SH-SY5Y (cell line): ENCODE measurements at regions not wholly inside any gene's neighbourhood (a gene's known extent, or its start where the extent isn't known, plus 50 kb on each side); places are given as distances from the start of the nearest gene placed in this dataset.

Experiments used
- GATA2 ChIP-seq: IDR thresholded peaks from 2 replicates; pipeline ENCODE4 v1.6.1; 2011; ENCODE audit warnings: mild to moderate bottlenecking, low read depth, low read length
- GATA3 ChIP-seq: IDR thresholded peaks from 2 replicates; pipeline ENCODE4 v1.6.1; 2011; ENCODE audit warnings: low read depth, mild to moderate bottlenecking, low read length, moderate library complexity

DNA sequence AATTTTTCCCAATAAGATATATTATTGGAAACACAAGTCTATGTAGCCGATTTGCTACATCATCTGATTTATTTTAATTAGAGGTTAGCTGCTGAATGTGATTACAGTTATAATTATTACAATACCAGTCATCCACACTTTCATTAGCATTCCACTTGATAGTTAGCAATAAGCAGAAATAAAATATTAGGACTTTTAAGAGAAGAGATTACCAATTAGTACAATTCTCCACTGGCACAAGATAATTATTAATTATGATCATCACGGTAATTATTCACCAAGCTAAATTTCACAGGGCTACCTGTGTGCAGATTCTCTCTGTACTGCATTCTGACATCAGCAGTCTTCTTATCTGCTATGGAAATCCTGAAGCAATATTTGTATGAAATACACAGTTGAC, 474.7 kb downstream of the TLE4 start:
- TF ChIP-seq GATA3: no peak
- TF ChIP-seq GATA2: no peak
